NCI-H187 (cell line): ENCODE measurements at regions not wholly inside any gene's neighbourhood (a gene's known extent, or its start where the extent isn't known, plus 50 kb on each side); places are given as distances from the start of the nearest gene placed in this dataset.

Experiments used
- DNase-seq, 2 experiments: peaks; one replicate each; lab custom pipeline; 2025; lab: John Stamatoyannopoulos, UW

GRCh38 chr15:97502038-97502437 is 458.5 kb upstream of the ARRDC4 start:
- no peak for DNase-seq

- no peak for DNase-seq
Observed at GRCh38 chr15:97504031-97504792, 456.3 kb upstream of the ARRDC4 start.

GRCh38 chr15:97517737-97518136 is 442.8 kb upstream of the ARRDC4 start:
- no peak for DNase-seq

- no peak for DNase-seq
Observed at GRCh38 chr15:97520689-97521088, 439.8 kb upstream of the ARRDC4 start.

GRCh38 chr15:97521381-97522285 is 438.9 kb upstream of the ARRDC4 start:
- no peak for DNase-seq

GRCh38 chr15:97522347-97522746 is 438.2 kb upstream of the ARRDC4 start:
- DNase-seq = no peak

GRCh38 chr15:97525809-97526208 is 434.7 kb upstream of the ARRDC4 start:
- no peak for DNase-seq

- DNase-seq = no peak
Observed at GRCh38 chr15:97528238-97528637, 432.3 kb upstream of the ARRDC4 start.

- no peak for DNase-seq
Observed at GRCh38 chr15:97545799-97546198, 414.7 kb upstream of the ARRDC4 start.

GRCh38 chr15:97547381-97547780 is 413.1 kb upstream of the ARRDC4 start:
- no peak for DNase-seq

- no peak for DNase-seq
Observed at GRCh38 chr15:97561529-97561928, 399.0 kb upstream of the ARRDC4 start.

GRCh38 chr15:97563516-97563915 is 397.0 kb upstream of the ARRDC4 start:
- DNase-seq = no peak

- DNase-seq = no peak
Observed at GRCh38 chr15:97566961-97567360, 393.5 kb upstream of the ARRDC4 start.

GRCh38 chr15:97567411-97567810 is 393.1 kb upstream of the ARRDC4 start:
- no peak for DNase-seq

GRCh38 chr15:97576929-97577645 is 383.4 kb upstream of the ARRDC4 start:
- no peak for DNase-seq

- DNase-seq = no peak
Observed at GRCh38 chr15:97585408-97585807, 375.1 kb upstream of the ARRDC4 start.

GRCh38 chr15:97592778-97593177 is 367.7 kb upstream of the ARRDC4 start:
- DNase-seq = no peak

- DNase-seq = no peak
Observed at GRCh38 chr15:97597801-97598200, 362.7 kb upstream of the ARRDC4 start.

GRCh38 chr15:97598353-97598798 is 362.1 kb upstream of the ARRDC4 start:
- peak; percentile 12 to 28 for DNase-seq

GRCh38 chr15:97600190-97600589 is 360.3 kb upstream of the ARRDC4 start:
- no peak for DNase-seq

GRCh38 chr15:97604677-97605076 is 355.8 kb upstream of the ARRDC4 start:
- DNase-seq = no peak

GRCh38 chr15:97615114-97615513 is 345.4 kb upstream of the ARRDC4 start:
- DNase-seq = no peak
